Fibroblast of pulmonary artery (primary cell): ENCODE measurements at regions not wholly inside any gene's neighbourhood (a gene's known extent, or its start where the extent isn't known, plus 50 kb on each side); places are given as distances from the start of the nearest gene placed in this dataset.

ENCODE experiments used
- DNase-seq: peaks from one replicate; pipeline ENCODE4 v3.0.0-alpha.2; 2010; ENCODE audit warnings: low read depth
- H3K4me3 ChIP-seq: replicated peaks from 2 replicates; pipeline ENCODE4 v1.5.1; 2011; ENCODE audit warnings: low read depth, mild to moderate bottlenecking, control low read depth, low read length, moderate library complexity
- TF ChIP-seq, protein P1 (sequence below): IDR thresholded peaks from 2 replicates; pipeline ENCODE4 v1.5.1; 2011; ENCODE audit warnings: mild to moderate bottlenecking, control low read depth, low read length, inconsistent platforms; ENCODE audit errors: missing control alignments

DNA sequence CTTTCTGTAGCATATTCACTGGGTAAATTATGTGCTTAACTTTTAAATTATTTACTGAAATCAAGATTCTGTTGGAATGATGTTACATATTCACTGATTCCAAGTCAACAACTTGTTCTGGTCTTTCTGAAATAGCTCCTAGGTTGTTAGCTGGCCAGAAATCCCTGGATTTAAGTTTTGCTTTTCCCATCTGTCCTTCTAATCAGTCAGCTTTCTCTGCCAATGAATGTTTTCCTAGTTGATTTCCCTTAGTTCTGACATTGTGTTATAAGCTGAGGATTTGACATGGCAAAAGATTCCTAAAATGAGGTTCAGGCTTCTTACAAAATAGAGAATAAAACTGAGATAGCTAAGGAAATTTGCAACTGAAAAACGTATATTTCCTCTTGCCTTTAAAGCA, 1479.6 kb downstream of the MRPL39 start:
- DNase-seq, result no peak
- TF ChIP-seq, protein P1, sequence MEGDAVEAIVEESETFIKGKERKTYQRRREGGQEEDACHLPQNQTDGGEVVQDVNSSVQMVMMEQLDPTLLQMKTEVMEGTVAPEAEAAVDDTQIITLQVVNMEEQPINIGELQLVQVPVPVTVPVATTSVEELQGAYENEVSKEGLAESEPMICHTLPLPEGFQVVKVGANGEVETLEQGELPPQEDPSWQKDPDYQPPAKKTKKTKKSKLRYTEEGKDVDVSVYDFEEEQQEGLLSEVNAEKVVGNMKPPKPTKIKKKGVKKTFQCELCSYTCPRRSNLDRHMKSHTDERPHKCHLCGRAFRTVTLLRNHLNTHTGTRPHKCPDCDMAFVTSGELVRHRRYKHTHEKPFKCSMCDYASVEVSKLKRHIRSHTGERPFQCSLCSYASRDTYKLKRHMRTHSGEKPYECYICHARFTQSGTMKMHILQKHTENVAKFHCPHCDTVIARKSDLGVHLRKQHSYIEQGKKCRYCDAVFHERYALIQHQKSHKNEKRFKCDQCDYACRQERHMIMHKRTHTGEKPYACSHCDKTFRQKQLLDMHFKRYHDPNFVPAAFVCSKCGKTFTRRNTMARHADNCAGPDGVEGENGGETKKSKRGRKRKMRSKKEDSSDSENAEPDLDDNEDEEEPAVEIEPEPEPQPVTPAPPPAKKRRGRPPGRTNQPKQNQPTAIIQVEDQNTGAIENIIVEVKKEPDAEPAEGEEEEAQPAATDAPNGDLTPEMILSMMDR, result no peak
- H3K4me3 ChIP-seq, result no peak overlapping the region

- no peak overlapping the region for H3K4me3 ChIP-seq
- no peak for DNase-seq
- TF ChIP-seq, protein P1, result no peak
Observed at GRCh38 chr21:24123785-24124184, 1483.5 kb downstream of the MRPL39 start.

DNA sequence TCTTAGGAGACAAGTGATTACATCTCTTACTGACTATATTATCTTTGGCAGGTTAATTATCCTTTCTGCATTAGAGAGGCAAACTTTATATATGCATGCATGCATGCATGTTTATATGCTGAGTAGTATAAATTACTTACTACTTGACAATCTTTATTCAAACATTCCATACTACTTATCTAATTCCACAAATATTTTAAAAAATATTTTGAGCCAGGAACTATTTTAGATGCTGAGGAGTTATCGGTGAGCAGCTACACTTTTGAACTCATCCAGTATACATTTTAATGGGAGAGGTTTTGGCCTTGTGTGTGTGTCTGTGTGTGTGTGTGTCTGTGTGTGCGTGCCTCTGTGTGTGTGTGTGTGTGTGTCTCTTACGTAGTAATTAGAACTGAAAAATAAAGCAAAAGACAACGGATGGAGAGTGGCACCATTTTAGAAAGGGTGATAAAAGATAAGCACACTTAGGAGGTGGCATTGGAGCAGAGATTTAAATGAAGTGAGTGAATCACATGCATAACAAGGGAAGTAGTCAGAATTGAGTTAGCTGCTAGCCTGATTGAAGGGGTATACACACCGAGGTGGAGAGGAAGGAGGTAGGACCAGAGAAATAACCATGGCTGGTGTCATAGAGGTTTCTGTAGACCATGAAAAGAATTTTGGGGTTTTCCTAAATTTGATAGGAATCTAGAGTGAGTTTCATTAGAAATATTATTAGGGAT, 1488.4 kb downstream of the MRPL39 start:
- TF ChIP-seq, protein P1, result no peak
- H3K4me3 ChIP-seq, result no peak overlapping the region
- DNase-seq, result peak; percentile 1

DNA sequence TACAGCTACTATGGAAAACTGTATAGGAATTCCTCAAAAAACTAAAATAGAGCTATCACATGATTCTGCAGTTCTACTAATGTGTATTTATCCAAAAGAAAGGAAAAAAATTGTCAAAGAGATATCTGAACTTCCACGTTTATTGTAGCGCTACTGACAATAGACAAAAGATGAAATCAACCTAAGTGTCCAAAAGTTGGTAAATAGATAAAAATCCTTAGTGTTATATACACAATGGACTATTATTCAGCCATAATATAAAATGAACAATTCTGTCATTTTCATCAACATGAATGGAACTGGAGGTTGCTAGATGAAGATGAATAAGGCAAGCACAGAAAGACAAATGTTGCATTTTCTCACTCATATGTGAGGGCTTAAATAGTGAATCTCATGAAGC, 1492.1 kb downstream of the MRPL39 start:
- TF ChIP-seq, protein P1, result no peak
- no peak overlapping the region for H3K4me3 ChIP-seq
- DNase-seq, result no peak

DNA sequence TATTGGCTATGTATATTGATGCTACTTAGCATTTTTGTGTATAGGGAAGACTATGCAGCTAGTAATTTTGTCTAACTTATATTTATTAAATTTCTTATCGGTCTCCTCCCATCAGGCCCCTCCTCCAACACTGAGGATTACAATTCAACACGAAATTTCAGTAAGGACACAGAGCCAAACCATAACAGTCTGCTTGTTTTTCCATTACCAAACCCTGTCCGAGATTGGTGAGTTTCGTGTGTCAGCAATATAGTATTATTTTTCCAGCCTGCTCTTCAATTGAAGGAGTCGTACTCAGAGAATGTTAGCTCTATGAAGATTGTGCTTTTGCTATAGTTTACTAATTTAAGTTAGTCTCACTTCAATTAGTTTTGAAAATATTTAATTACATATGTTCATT, 1495.3 kb downstream of the MRPL39 start:
- no peak overlapping the region for H3K4me3 ChIP-seq
- TF ChIP-seq, protein P1, result no peak
- DNase-seq, result peak; percentile 10

- TF ChIP-seq, protein P1, result no peak
- no peak for DNase-seq
- H3K4me3 ChIP-seq, result no peak overlapping the region
Observed at GRCh38 chr21:24110846-24111245, 1496.4 kb downstream of the MRPL39 start.

GRCh38 chr21:24097181-24097580, 1510.1 kb downstream of the MRPL39 start:
- DNase-seq, result no peak
- H3K4me3 ChIP-seq, result no peak overlapping the region
- TF ChIP-seq, protein P1, result no peak
